Small intestine (tissue), 7 donors: ENCODE measurements at regions not wholly inside any gene's neighbourhood (a gene's known extent, or its start where the extent isn't known, plus 50 kb on each side); places are given as distances from the start of the nearest gene placed in this dataset.

Source experiments
- DNase-seq, 2 donors: peaks; one replicate each; pipeline versions ENCODE4 v3.0.0 to v3.0.0-alpha.2; 2013
- FAIRE-seq: peaks from 2 replicates; lab custom pipeline; 2012; peaks lifted over from hg19 to GRCh38; lab: Jason Lieb, UNC
- H3K27ac ChIP-seq, 3 donors: one replicate each; pipeline ENCODE4 v1.5.1; 2013; ENCODE audit warnings: low read length in 2 of 3, mild to moderate bottlenecking in 2 of 3, control low read depth in 1 of 3, inconsistent platforms in 1 of 3, low read depth in 1 of 3, moderate library complexity in 1 of 3
- H3K27me3 ChIP-seq, 3 donors: one replicate each; pipeline ENCODE4 v1.6.1; 2013; ENCODE audit warnings: low read length in 3 of 3, inconsistent platforms in 1 of 3; ENCODE audit not compliant: control insufficient read depth in 3 of 3, insufficient read depth in 3 of 3
- H3K36me3 ChIP-seq, 3 donors: one replicate each; pipeline ENCODE4 v1.6.1; 2013; ENCODE audit warnings: low read length in 3 of 3, inconsistent platforms in 1 of 3, low read depth in 1 of 3, mild to moderate bottlenecking in 1 of 3, moderate library complexity in 1 of 3; ENCODE audit not compliant: control insufficient read depth in 3 of 3, insufficient read depth in 2 of 3
- H3K4me1 ChIP-seq, 3 donors: one replicate each; pipeline ENCODE4 v1.6.1; 2013; ENCODE audit warnings: low read length in 2 of 3, inconsistent platforms in 1 of 3, low read depth in 1 of 3, mild to moderate bottlenecking in 1 of 3, moderate library complexity in 1 of 3; ENCODE audit not compliant: control insufficient read depth in 3 of 3, insufficient read depth in 2 of 3
- H3K4me3 ChIP-seq, 3 donors: one replicate each; pipeline ENCODE4 v1.5.1; 2013; ENCODE audit warnings: low read length in 3 of 3, control low read depth in 1 of 3, inconsistent platforms in 1 of 3, low read depth in 1 of 3, mild to moderate bottlenecking in 1 of 3, moderate library complexity in 1 of 3
- H3K9me3 ChIP-seq, 2 donors: one replicate each; pipeline ENCODE4 v1.6.1; 2013; ENCODE audit warnings: low read depth in 1 of 2, low read length in 1 of 2; ENCODE audit not compliant: control insufficient read depth in 2 of 2, insufficient read depth in 1 of 2
- WGBS, 3 donors: extraction: QIAGEN DNeasy Blood & Tissue Kit; methylation state at CpG; one replicate each; pipeline ENCODE4 v1.1.7; 2013; 5-methylcytosine and 5-hydroxymethylcytosine counted together
- donor health status: healthy with polysubstance abuse.
- donor health status: control.
- donor health status: control.
- donor health status: Bipolar disorder and iron deficiency.
- donor health status: healthy.

- 75 to 87% (median 82%) methylated on average over 4 of the region's 4 CpGs for WGBS, 3 donors
- FAIRE-seq = no peak
Measured at GRCh38 chr21:35511696-35512162, 462.6 kb upstream of the RUNX1 start.

GRCh38 chr21:35510957-35511695, 462.0 kb upstream of the RUNX1 start:
- Histone ChIP-seq H3K36me3 (no peaks in the 10 kb centered on the region), H3K27ac (no peak overlapping the region), H3K4me3 (no peak overlapping the region), H3K4me1 (peaks cover 0 to 3% (median 0%) of the 10 kb centered on the region in 3 donors), H3K9me3 (no peaks in the 10 kb centered on the region), H3K27me3 (no peaks in the 10 kb centered on the region)
- no peak for FAIRE-seq
- 71 to 76% (median 72%) methylated on average over 6 of the region's 6 CpGs for WGBS, 3 donors
- DNase-seq = no peak

More at GRCh38 chr21:35511696-35512162, 462.6 kb upstream of the RUNX1 start:
- H3K27ac ChIP-seq = no peak overlapping the region
- H3K27me3 ChIP-seq = no peaks in the 10 kb centered on the region
- H3K36me3 ChIP-seq = no peaks in the 10 kb centered on the region
- H3K4me1 ChIP-seq = peaks cover 0 to 3% (median 0%) of the 10 kb centered on the region in 3 donors
- DNase-seq = no peak
- no peaks in the 10 kb centered on the region for H3K9me3 ChIP-seq
- no peak overlapping the region for H3K4me3 ChIP-seq

GRCh38 chr21:35510294-35510693, 461.2 kb upstream of the RUNX1 start:
- WGBS, 3 donors = 89 to 93% (median 89%) methylated on average over 2 of the region's 2 CpGs

GRCh38 chr21:35509001-35509704, 460.1 kb upstream of the RUNX1 start:
- H3K4me3 ChIP-seq = no peak overlapping the region
- WGBS, 3 donors = 78 to 91% (median 88%) methylated on average over 5 of the region's 5 CpGs
- H3K27me3 ChIP-seq = no peaks in the 10 kb centered on the region
- no peaks in the 10 kb centered on the region for H3K36me3 ChIP-seq
- DNase-seq = no peak
- no peak overlapping the region for H3K27ac ChIP-seq
- FAIRE-seq = no peak
- H3K9me3 ChIP-seq = no peaks in the 10 kb centered on the region
- H3K4me1 ChIP-seq = peaks cover 0 to 3% (median 0%) of the 10 kb centered on the region in 3 donors

More at GRCh38 chr21:35510294-35510693, 461.2 kb upstream of the RUNX1 start:
- Histone ChIP-seq H3K4me1 (peaks cover 0 to 3% (median 0%) of the 10 kb centered on the region in 3 donors), H3K9me3 (no peaks in the 10 kb centered on the region), H3K27ac (no peak overlapping the region), H3K36me3 (no peaks in the 10 kb centered on the region), H3K4me3 (no peak overlapping the region), H3K27me3 (no peaks in the 10 kb centered on the region)
- FAIRE-seq = no peak
- DNase-seq = no peak

GRCh38 chr21:35508139-35508888, 459.2 kb upstream of the RUNX1 start:
- no peak for FAIRE-seq
- Histone ChIP-seq H3K4me3 (no peak overlapping the region), H3K4me1 (peaks cover 0 to 8% (median 0%) of the 10 kb centered on the region in 3 donors), H3K27ac (no peak overlapping the region), H3K9me3 (no peaks in the 10 kb centered on the region), H3K36me3 (no peaks in the 10 kb centered on the region), H3K27me3 (no peaks in the 10 kb centered on the region)
- peak; percentile 20 to 32 for DNase-seq
- WGBS, 3 donors = 62 to 67% (median 64%) methylated on average over 8 of the region's 8 CpGs

- H3K27me3 ChIP-seq = no peaks in the 10 kb centered on the region
- H3K27ac ChIP-seq = no peak overlapping the region
- 12 to 53% (median 30%) methylated on average over 4 of the region's 4 CpGs for WGBS, 3 donors
- no peaks in the 10 kb centered on the region for H3K36me3 ChIP-seq
- DNase-seq (peak in 1 of 2 donors; percentile 10), FAIRE-seq (no peak)
- no peaks in the 10 kb centered on the region for H3K9me3 ChIP-seq
- H3K4me3 ChIP-seq = no peak overlapping the region
- H3K4me1 ChIP-seq = peaks cover 0 to 8% (median 0%) of the 10 kb centered on the region in 3 donors
Measured at GRCh38 chr21:35507181-35507759, 458.2 kb upstream of the RUNX1 start.

GRCh38 chr21:35506771-35507170, 457.7 kb upstream of the RUNX1 start:
- 53 to 68% (median 61%) methylated on average over 2 of the region's 2 CpGs for WGBS, 3 donors
- Histone ChIP-seq H3K9me3 (no peaks in the 10 kb centered on the region), H3K4me1 (peaks cover 0 to 8% (median 0%) of the 10 kb centered on the region in 3 donors), H3K27me3 (no peaks in the 10 kb centered on the region), H3K27ac (no peak overlapping the region), H3K4me3 (no peak overlapping the region), H3K36me3 (no peaks in the 10 kb centered on the region)
- FAIRE-seq (no peak), DNase-seq (no peak)

- H3K9me3 ChIP-seq = no peaks in the 10 kb centered on the region
- no peaks in the 10 kb centered on the region for H3K27me3 ChIP-seq
- peaks cover 0 to 8% (median 0%) of the 10 kb centered on the region in 3 donors for H3K4me1 ChIP-seq
- H3K36me3 ChIP-seq = no peaks in the 10 kb centered on the region
- no peak overlapping the region for H3K4me3 ChIP-seq
- no peak overlapping the region for H3K27ac ChIP-seq
- FAIRE-seq (no peak), DNase-seq (no peak)
- 39 to 45% (median 44%) methylated on average over 3 of the region's 3 CpGs for WGBS, 3 donors
Measured at GRCh38 chr21:35506352-35506751, 457.2 kb upstream of the RUNX1 start.
